Stimulated activated CD8-positive, alpha-beta memory T cell treated with anti-CD3 and anti-CD28 coated beads, Interleukin-7, amount 100 ng/mL, for 4 hours (primary cell): ENCODE measurements at regions not wholly inside any gene's neighbourhood (a gene's known extent, or its start where the extent isn't known, plus 50 kb on each side); places are given as distances from the start of the nearest gene placed in this dataset.
A peak's percentile ranks its signal among the peaks of the same experiment; 100 is the strongest.

Experiments used
- DNase-seq, 2 donors: peaks; one replicate each; pipeline ENCODE4 v3.0.0-alpha.2; 2020; ENCODE audit warnings: low read depth in 2 of 2

- DNase-seq: no peak
These were observed 56.0 kb upstream of the CHRNA7 start for GRCh38 chr15:31974154-31974794.

GRCh38 chr15:31974855-31975829 lies 55.2 kb upstream of the CHRNA7 start:
- no peak for DNase-seq

DNA sequence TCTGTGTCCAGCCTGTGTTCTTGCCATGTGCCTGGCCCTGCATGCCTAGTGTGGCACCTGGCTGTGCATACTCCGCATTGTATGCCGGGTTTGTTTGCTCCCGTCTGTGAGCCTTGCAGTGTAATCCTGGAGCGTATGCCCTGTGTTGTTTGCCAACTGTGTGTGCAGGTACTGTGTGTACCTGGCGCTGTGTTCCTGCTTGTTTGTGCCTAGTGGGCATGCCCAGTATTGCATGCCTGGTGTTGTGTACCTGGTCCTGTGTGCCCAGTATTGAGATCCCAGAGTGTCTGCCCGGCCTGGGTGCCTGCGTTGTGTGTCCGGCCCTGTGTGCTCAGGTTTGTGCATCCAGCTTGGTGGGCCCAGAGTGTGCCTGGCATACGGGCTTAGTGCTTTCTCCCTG lies 54.5 kb upstream of the CHRNA7 start:
- DNase-seq: no peak

DNA sequence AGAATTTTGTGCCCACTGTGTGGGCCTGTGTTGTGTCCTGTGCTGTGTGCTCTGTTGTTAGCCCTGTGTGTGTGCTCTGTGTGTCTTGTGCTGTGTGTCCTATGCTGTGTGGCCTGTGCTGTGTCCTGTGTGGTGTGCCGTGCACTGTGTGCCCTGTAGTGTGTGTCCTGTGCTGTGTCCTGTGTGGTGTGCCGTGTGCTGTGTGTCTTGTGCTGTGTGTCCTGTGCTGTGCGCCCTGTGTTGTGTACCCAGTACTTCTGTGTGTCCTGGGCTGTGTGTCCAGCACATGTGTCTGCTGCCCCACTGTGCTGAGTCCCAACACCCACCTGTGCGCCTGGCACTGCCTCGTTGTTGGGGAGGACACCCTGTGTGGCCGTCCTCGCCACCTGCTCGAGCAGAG lies 53.2 kb upstream of the CHRNA7 start:
- DNase-seq: no peak

- peak; percentile 12 to 17 for DNase-seq
These were observed 52.3 kb upstream of the CHRNA7 start for GRCh38 chr15:31977812-31978661.
